GM23338 (cell line): ENCODE measurements at regions not wholly inside any gene's neighbourhood (a gene's known extent, or its start where the extent isn't known, plus 50 kb on each side); places are given as distances from the start of the nearest gene placed in this dataset.

Experiments
- EZH2phosphoT487 ChIP-seq: fragments of 200-600 bp; sonication (generic); IDR thresholded peaks from one replicate; pipeline ENCODE4 v1.8.1; 2018; ENCODE audit warnings: antibody characterized with exemption; ENCODE audit not compliant: unreplicated experiment
- POLR2AphosphoS5 ChIP-seq: IDR thresholded peaks from 2 replicates; pipeline ENCODE4 v1.6.1; 2016; ENCODE audit warnings: antibody characterized with exemption, low read depth
- TF ChIP-seq, protein P1 (sequence below), 2 experiments: fragments of 200-600 bp in 1 of 2; sonication (generic) in 1 of 2; conservative IDR thresholded peaks; 2 replicates each; pipeline versions ENCODE4 v1.5.1 to v1.6.1; 2016 to 2017; ENCODE audit warnings: antibody characterized with exemption in 2 of 2, low read depth in 2 of 2, mild to moderate bottlenecking in 2 of 2, moderate library complexity in 1 of 2

DNA sequence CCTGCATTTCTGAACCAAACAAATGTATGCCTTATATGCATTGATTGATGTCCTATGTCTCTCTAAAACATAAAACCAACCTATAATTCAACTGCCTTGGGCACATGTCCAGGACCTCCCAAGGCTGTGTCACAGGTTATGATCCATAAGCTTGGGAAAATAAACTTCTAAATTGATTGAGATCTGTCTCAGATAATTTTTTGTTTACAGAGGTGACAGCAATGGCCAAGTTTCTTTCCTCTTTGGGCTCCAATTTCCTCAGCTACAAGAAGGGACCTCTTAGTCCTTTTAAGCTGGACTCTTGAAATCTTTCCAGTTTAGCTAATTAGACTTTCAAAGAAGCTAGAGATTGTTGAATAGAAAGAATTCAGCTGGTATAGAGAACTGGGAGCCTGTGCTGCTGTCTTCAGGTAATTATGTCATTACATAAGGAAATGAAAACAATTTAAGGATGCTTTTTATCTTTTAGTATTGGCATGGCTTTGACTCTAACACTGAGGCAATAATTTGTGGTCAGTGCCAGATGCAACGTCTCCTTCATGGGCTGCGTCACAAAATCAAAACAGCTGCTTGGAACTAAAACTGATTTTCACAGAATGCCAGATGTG lies 412.1 kb upstream of the TRIB2 start:
- TF ChIP-seq EZH2phosphoT487 (no peak), POLR2AphosphoS5 (no peak)
- TF ChIP-seq, protein P1, sequence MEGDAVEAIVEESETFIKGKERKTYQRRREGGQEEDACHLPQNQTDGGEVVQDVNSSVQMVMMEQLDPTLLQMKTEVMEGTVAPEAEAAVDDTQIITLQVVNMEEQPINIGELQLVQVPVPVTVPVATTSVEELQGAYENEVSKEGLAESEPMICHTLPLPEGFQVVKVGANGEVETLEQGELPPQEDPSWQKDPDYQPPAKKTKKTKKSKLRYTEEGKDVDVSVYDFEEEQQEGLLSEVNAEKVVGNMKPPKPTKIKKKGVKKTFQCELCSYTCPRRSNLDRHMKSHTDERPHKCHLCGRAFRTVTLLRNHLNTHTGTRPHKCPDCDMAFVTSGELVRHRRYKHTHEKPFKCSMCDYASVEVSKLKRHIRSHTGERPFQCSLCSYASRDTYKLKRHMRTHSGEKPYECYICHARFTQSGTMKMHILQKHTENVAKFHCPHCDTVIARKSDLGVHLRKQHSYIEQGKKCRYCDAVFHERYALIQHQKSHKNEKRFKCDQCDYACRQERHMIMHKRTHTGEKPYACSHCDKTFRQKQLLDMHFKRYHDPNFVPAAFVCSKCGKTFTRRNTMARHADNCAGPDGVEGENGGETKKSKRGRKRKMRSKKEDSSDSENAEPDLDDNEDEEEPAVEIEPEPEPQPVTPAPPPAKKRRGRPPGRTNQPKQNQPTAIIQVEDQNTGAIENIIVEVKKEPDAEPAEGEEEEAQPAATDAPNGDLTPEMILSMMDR (conservative IDR thresholded peaks at IDR 0.05; ENCODE audit: low read depth in 2 of 2): no peak
